Hepatocyte (in vitro differentiated cells): ENCODE measurements at regions not wholly inside any gene's neighbourhood (a gene's known extent, or its start where the extent isn't known, plus 50 kb on each side); places are given as distances from the start of the nearest gene placed in this dataset.

Experiments
- EZH2phosphoT487 ChIP-seq: fragments of 200-600 bp; sonication (generic); IDR thresholded peaks from one replicate; pipeline ENCODE4 v1.6.1; 2018; ENCODE audit warnings: antibody characterized with exemption, mild to moderate bottlenecking, low read depth, moderate library complexity; ENCODE audit not compliant: unreplicated experiment, severe bottlenecking
- TF ChIP-seq, protein P1 (sequence below): fragments of 200-600 bp; sonication (generic); IDR thresholded peaks from 2 replicates; pipeline ENCODE4 v1.5.1; 2016; ENCODE audit warnings: antibody characterized with exemption, mild to moderate bottlenecking; ENCODE audit not compliant: poor library complexity

DNA sequence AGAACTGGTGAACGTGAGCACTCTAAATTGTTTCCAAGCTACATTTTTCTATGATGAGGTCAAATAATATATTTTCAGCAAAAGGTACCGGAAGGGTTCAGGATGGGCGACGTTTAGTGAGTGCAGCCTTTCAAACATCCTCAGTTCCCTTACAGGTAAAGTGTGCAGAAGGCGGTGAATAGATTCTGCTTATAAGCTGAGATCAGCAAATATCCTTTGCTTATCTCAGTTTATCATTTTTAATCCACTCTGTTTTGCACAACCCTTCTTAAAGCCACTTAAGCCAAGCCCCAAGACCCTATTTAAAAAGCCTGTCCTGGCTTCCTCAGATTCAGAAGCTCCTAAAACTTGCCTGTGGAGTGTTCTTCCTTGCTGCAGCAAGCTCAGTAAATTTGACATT is 103.1 kb upstream of the DGKB start:
- TF ChIP-seq, protein P1, sequence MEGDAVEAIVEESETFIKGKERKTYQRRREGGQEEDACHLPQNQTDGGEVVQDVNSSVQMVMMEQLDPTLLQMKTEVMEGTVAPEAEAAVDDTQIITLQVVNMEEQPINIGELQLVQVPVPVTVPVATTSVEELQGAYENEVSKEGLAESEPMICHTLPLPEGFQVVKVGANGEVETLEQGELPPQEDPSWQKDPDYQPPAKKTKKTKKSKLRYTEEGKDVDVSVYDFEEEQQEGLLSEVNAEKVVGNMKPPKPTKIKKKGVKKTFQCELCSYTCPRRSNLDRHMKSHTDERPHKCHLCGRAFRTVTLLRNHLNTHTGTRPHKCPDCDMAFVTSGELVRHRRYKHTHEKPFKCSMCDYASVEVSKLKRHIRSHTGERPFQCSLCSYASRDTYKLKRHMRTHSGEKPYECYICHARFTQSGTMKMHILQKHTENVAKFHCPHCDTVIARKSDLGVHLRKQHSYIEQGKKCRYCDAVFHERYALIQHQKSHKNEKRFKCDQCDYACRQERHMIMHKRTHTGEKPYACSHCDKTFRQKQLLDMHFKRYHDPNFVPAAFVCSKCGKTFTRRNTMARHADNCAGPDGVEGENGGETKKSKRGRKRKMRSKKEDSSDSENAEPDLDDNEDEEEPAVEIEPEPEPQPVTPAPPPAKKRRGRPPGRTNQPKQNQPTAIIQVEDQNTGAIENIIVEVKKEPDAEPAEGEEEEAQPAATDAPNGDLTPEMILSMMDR, result no peak
- no peak for TF ChIP-seq EZH2phosphoT487
